ENCODE measurements at regions not wholly inside any gene's neighbourhood (a gene's known extent, or its start where the extent isn't known, plus 50 kb on each side); places are given as distances from the start of the nearest gene placed in this dataset.

DNA sequence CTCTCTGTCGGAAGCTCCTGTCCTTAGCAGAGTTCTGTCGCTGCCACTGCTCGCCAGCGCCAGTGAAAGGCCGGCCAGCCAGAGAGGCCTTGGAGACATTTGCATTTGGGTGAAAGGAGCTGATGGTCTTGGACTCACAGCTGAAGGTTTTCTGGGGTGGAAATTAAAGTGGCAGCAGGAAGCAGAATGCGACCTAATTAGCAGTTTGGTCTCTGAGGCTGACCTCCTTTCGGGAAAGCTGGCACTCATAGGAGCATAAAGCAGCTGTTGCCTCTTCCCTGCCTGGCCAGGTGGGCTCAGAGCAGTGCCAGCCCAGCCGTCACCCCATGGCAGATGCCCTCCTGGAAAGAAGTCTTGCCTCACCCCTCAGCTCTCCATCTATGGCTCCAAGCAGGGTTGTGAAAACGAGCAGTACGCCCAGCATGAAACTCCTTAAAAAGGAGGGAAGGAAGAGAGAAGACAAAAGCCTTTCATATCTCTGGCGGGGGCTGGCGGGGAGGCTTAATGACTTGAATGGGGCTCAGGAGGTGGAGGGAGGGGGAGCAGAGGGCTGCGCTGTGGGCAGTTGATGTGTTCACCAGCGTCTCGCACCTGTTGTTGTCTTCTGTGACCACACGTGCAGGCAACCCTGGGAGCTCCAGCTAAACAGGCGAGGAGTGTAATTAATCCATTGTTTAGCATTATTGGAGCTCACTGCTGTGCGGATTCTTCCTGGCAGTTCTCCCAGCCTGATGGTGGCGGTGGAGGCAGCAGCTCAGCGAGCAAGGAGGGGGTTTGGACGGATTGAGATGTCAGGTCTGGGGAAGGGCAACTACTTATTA, 264.0 kb downstream of the MID1IP1 start:
- TF ChIP-seq POLR2AphosphoS5 (IDR thresholded peaks at IDR 0.05) (no peak), POLR2A (IDR thresholded peaks at IDR 0.05) (no peak), EP300 (IDR thresholded peaks at IDR 0.05) (no peak)
- TF ChIP-seq, protein P1, sequence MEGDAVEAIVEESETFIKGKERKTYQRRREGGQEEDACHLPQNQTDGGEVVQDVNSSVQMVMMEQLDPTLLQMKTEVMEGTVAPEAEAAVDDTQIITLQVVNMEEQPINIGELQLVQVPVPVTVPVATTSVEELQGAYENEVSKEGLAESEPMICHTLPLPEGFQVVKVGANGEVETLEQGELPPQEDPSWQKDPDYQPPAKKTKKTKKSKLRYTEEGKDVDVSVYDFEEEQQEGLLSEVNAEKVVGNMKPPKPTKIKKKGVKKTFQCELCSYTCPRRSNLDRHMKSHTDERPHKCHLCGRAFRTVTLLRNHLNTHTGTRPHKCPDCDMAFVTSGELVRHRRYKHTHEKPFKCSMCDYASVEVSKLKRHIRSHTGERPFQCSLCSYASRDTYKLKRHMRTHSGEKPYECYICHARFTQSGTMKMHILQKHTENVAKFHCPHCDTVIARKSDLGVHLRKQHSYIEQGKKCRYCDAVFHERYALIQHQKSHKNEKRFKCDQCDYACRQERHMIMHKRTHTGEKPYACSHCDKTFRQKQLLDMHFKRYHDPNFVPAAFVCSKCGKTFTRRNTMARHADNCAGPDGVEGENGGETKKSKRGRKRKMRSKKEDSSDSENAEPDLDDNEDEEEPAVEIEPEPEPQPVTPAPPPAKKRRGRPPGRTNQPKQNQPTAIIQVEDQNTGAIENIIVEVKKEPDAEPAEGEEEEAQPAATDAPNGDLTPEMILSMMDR (IDR thresholded peaks at IDR 0.05) = no peak
